Left forelimb (tissue), 1 donor: ENCODE measurements at regions not wholly inside any gene's neighbourhood (a gene's known extent, or its start where the extent isn't known, plus 50 kb on each side); places are given as distances from the start of the nearest gene placed in this dataset.
"Not testable (repeated sequence)": the region's sequence is repeated elsewhere in the genome, so short reads cannot be mapped to it uniquely, and the experiment has no call there.

Experiments used
- DNase-seq: peaks from one replicate; pipeline ENCODE4 v3.0.0-alpha.2; 2018; ENCODE audit warnings: low spot score

DNA sequence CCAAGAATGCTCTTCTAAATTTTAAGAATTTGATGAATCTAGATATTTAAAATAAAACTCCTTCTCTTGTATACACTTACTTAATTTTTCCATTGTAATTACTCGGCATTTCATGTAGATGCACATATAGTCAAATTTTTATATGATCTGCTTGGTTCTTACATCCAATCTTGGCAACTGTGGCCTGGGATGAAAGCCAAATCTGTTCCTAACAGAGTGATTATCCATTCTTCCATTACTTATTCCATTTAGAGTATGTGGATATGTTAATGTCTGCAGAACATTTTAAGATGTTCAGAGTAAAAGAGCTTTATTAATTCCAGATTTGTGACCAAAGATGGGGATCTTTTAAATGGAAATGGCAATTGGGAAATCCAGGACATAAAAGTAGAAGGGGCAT, 144.1 kb upstream of the PDE7B start:
- DNase-seq: no peak

GRCh38 chr6:135710042-135710441, 141.5 kb upstream of the PDE7B start:
- DNase-seq: no peak

DNA sequence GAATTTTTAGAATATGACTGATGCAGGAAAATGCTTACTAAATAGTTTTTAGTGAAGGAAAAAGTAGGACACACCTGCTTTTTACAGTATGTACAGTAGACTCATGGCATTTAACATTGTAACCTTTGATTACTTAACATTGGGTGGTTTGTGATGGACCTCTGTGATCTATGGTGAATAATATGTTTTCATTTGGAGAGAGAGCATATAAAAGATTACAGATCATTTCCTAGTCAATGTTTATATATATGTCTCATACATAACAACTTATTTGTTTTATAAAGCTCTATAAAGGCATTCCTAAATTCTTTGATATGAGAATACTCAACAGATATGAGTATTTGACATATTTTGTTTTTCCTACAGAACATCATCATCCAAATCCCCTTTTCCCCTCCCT, 129.3 kb upstream of the PDE7B start:
- no peak for DNase-seq

DNA sequence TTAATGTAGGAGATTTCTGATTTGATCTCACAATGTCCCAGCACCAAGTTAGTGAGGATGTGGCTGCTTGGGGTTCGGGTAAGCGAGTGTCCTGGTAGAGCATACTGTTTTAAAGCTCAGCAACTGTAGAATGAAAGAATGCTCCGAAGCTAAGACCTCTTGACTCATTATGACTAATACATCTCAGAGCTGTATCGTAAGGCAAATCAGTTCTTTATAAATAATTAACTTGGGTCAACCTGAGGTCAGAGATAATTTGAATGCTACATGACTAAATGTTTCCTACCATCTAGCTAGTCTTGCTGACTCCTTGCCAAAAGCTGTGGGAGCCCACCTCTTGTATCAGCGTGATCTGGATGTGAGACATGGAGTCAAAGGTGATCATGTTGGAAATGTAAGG, 128.8 kb upstream of the PDE7B start:
- DNase-seq: no peak

DNA sequence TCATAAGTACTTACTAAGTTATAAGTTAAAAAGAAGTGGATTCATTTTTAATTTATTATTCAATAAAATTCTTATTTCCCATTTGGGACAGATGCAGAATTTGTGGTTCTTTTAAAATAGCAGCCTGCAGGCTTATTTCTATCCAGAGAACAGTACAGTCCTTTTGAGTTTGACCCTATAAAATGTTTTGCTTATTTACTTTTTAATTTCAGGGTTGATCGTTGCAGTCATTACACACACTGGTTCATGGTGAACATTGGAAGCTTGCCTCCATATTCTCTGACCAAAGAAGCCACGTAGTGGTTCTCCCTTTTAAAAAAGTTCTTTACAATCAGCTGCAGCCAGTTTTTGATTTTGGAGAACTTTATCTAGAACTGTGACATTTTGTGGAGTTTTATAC, 122.9 kb upstream of the PDE7B start:
- DNase-seq: no peak

DNA sequence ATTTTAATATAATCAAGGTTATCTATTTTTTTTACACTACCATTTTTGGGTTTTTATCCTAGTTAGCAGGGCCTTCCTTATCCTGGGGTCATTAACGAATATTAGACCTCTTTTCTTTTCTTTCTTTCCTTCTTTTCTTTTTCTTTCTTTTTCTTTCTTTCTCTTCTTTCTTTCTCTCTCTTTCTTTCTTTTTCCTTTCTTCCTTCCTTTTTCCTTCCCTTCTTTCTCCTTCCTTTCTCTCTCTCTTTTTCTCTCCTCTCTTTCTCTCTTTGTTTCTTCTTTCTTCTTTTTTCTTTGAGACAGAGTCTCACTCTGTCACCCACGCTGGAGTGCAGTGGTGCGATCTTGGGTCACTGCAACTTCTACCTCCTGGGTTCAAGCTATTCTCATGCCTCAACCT, 120.4 kb upstream of the PDE7B start:
- DNase-seq: no peak

GRCh38 chr6:135736351-135736750, 115.2 kb upstream of the PDE7B start:
- DNase-seq: not testable (repeated sequence)

DNA sequence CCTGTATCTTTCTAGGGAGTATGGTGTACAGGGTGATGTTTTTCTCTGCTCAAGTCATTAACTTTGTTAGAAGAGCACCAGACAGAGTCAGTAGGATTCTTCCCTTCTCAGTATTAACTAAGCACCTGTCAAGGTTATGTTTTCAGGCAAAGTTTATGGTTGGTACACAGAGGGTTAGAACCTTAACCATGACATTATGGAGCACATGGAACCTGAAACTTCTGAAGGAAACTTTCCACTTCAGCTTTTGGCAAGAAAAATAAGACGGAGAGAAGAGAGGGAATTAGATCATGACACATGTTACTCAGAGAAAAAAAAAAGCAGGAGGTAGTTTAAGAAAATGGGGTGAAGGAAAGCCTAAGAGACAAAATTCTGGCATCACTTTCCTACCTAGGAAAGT, 112.9 kb upstream of the PDE7B start:
- DNase-seq: no peak

DNA sequence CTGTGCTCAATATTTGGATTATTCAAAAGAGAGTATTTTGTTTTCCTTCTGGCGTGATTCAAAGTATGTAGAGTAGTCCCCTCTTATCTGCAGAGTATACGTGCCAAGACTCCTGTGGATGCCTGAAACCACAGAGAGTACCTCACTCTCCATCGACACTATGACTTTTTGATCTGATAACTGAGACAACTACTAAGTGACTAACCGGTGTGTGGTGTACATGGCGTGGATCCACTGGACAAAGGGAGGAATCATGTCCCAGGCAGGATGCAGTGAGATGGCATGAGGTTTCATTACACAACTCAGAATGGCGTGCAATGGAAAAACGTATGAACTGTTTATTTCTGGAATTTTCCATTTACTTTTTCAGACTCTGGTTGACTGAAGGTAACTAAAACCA, 112.2 kb upstream of the PDE7B start:
- no peak for DNase-seq

DNA sequence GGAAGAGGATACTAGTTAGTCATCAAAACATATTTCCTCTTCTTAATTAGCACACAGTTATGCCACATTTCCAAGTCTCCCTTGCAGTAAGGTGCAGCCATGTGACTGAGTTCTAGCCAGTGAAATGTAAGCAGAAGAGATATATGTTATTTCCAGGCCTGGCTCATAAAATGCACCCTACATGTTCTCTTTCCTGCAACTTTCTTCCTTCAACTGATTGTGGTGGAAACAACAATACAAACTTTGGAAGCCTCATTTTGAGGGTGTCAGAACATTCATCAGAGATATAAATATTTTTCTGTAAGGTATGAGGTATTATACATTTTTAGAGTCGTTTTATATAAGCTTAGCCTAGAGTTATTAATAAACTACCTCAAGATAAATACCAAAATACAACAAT, 110.9 kb upstream of the PDE7B start:
- DNase-seq: no peak

GRCh38 chr6:135743476-135743875, 108.0 kb upstream of the PDE7B start:
- DNase-seq: no peak

DNA sequence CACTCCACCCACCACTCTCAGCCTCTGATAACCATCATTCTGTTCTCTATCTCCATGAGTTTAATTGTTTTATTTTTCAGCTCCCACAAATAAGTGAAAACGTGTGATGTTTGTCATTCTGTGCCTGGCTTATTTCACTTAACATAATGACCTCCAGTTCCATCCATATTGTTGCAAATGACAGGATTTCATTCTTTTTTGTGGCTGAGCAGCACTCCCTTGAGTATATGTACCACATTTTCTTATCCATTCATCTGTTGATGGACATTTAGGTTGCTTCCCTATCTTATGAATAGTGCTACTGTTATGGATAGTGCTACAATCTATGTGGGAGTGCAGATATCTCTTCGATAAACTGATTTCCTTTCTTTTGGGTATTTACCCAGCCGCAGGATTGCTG, 103.3 kb upstream of the PDE7B start:
- DNase-seq: no peak

DNA sequence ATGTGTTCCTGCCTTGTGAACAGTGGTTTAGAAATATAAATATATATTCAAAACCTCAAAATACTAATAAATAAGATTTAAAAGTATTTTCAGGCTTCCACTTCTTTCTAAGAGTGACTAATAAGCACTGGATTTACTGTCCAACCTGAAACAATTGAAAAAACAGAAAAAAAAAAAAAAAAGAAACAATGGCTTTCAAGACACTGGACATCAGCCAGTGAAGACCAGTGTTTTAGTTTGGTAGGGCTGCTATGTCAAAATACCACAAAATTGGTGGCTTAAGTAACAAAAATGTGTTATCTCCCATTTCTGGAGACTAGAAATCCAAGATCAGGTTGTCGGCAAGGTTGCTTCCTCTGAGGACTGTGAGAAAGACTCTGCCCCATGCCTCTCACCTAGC, 101.4 kb upstream of the PDE7B start:
- DNase-seq: no peak

DNA sequence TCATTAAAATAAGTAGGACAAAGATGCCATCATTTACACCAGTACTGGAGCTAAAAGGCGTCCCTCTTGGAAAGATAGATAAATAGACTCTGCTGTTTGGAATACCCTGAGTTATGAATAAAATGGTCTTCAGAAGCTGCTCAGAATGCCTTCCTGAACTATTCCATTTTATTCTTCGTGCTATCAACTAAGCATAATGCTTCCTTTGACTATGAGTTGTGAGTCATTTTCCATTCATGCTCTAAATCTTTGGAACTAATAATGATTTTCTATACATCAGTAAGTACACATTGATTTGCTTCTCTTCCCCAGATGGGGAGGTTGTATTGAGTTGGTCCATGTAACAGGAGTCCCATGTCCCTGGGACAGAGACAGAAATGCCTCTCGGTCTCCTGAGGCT, 98.3 kb upstream of the PDE7B start:
- DNase-seq: no peak

DNA sequence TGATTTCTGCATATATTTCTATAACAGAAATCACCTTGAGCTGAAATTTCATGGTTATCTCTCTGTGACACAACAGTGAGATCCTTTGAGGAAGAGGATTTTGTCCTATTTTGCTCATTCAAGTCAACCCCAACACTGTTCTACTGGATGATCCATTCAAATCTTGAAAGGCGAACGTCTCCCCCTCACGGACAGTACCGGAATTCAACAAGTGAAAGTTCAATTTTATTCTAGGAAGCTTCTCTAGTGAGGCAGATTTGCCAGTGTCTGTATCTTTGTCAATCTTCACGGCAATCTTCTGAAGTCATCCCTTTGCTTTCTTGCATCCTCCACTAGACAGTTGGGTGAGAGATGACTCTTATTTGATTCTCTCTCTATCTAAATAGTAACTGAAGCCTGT, 91.7 kb upstream of the PDE7B start:
- no peak for DNase-seq

DNA sequence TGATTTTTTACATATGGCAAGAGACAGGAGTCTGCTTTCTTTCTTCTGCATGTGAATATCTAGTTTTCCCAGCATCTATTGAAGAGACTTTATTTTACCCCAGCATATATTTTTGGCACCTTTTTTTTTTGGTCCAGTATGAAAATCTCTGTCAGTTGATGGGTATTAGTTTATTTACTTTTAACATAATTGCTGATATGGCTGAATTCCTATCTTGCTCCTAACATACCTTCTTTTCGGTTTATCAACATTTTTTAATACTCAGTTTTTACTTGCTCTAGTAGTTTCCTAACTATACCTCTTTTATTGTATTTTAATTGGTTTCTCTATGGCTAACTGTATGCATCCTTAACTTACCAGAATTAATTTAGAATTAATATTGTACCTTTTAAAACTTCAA, 77.5 kb upstream of the PDE7B start:
- DNase-seq: no peak

GRCh38 chr6:135779213-135779612, 72.3 kb upstream of the PDE7B start:
- no peak for DNase-seq

GRCh38 chr6:135780326-135780725, 71.2 kb upstream of the PDE7B start:
- no peak for DNase-seq

DNA sequence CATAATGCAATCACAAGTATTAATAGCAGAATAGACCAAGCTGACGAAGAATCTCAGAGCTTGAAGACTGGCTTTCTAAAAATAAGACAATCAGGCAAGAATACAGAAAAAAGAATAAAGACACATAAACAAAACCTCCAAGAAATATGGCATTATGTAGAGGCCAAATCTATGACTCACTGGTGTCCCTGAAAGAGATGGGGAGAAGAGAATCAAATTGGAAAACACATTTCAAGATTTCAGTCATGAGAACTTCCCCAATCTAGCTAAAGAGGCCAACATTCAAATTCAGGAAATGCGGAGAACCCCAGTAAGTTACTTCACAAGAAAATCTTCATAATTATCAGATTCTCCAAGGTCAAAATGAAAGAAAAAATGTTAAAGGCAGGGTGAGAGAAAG, 69.0 kb upstream of the PDE7B start:
- no peak for DNase-seq

- DNase-seq: no peak
Measured at GRCh38 chr6:135784507-135784906, 67.0 kb upstream of the PDE7B start.

GRCh38 chr6:135789375-135790050, 62.0 kb upstream of the PDE7B start:
- no peak for DNase-seq

DNA sequence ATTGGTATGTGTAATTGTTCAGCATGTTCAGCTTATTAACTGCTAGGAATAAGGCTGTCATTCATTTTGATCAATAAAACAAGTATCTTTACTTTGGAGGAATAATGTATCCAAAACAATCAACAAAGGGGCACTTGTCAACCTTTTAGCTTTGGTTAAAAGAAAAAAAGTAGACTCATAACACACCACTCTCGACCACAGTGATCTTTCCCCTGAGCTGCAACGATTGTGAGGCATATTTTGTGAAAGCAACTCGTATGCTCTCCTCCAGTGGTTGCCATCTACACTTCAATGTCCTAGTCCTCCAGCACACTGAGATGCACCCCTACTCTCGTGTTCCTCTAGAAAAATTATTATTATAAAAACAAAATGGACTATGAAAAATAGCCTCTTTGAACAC, 60.1 kb upstream of the PDE7B start:
- DNase-seq: no peak

DNA sequence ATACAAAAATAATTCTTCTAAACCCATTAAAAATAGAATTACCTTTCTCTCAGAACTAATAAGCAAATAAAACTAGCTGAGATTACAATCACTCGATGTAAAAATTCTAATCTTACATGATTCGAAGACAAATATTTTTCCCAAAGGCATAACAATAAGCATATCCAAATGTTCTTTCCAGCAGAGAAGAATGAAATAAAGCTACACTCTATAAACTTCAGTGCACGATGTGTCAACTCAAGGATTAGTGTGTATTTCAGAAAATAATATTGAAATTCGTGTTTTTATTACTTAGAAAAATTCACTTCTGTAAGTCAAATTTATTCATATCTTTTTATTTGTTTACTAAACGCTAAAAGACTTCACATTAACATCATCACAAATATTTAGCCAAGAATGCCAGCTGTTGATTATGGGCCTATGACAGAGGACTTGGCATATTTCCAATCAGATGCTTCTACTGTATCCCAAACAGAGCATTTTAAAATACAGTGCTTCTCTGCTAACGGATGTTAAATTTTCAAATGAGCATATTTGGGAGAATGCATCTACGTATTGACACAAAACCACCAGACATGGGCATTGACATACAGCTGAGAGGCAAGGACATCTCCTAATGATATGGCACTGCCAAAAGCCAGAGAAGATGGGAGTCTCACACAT, 54.7 kb upstream of the PDE7B start:
- no peak for DNase-seq

DNA sequence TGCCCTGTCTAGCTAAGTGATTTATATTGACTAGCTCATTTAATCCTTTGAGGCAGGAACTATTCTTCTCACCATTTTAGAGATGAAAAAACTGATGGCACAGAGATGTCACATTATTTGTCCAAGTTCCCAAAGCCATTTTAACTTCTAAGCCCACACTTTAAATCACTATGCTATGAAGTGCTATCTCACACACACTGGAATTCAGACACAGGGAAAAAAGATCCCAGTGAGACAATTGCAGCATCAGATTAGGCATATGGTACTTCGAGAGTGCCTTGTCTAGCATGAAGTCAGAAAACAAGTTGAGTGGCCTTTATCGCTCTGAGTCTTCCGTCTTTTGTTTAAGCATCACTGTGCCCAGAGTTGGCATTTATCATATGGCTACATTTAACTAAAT, 54.1 kb upstream of the PDE7B start:
- no peak for DNase-seq
